HepG2 (cell line): ENCODE measurements at regions not wholly inside any gene's neighbourhood (a gene's known extent, or its start where the extent isn't known, plus 50 kb on each side); places are given as distances from the start of the nearest gene placed in this dataset.

Experiments used
- ATAC-seq: fragments of 200-7000 bp; cut with Tn5 transposase; 3 replicates; pipeline ENCODE4 v1.9.1; 2020; ENCODE audit warnings: mild to moderate bottlenecking, moderate library complexity
- BruUV-seq: library from RNA; stranded (reverse); fragments of 400-500 nt; replicated peaks from 2 replicates; lab custom pipeline; 2021; lab: Mats Ljungman, UMichigan
- CTCF ChIA-PET: fragments of 300-600 bp; formaldehyde crosslinking; extraction: SDS; loops from one replicate; lab custom pipeline; 2021; ENCODE audit warnings: low total read pairs, inconsistent platforms, low intra/inter-chr PET ratio; lab: Yijun Ruan, JAX
- POLR2A ChIA-PET: fragments of 350-600 bp; sonication (Branson Sonifier 250); formaldehyde crosslinking; loops from one replicate; lab custom pipeline; 2020; ENCODE audit warnings: antibody characterized with exemption, inconsistent platforms; lab: Yijun Ruan, JAX
- DNase-seq: peaks from one replicate; pipeline ENCODE4 v3.0.0-alpha.2; 2015; ENCODE audit warnings: low spot score
- FAIRE-seq: peaks from 3 replicates; lab custom pipeline; 2011; peaks lifted over from hg19 to GRCh38; lab: Jason Lieb, UNC
- H2AFZ ChIP-seq: one replicate; pipeline ENCODE4 v1.6.1; 2011; ENCODE audit warnings: low read length, inconsistent platforms
- H3K27ac ChIP-seq: fragments of 300-600 bp; 3 replicates; pipeline ENCODE4 v1.8.0; 2011; ENCODE audit warnings: mixed run types, mild to moderate bottlenecking, mixed read lengths, low read length, inconsistent platforms; ENCODE audit not compliant: insufficient read depth; ENCODE audit errors: extremely low read length
- H3K27me3 ChIP-seq, 2 experiments: fragments of 200-600 bp in 1 of 2; 2 replicates in 1 of 2; 3 replicates in 1 of 2; pipeline versions ENCODE4 v1.6.0 to v1.8.0; 2011; ENCODE audit warnings: low read length in 2 of 2, mild to moderate bottlenecking in 2 of 2, moderate library complexity in 2 of 2, inconsistent platforms in 1 of 2; ENCODE audit not compliant: insufficient read depth in 2 of 2, control insufficient read depth in 1 of 2
- H3K36me3 ChIP-seq, 2 experiments: fragments of 200-600 bp in 1 of 2; replicated peaks in 1 of 2; 2 replicates in 1 of 2; 3 replicates in 1 of 2; pipeline versions ENCODE4 v1.5.1 to v1.8.0; 2011; ENCODE audit warnings: low read length in 2 of 2, inconsistent platforms in 1 of 2; ENCODE audit not compliant: insufficient read depth in 2 of 2, control insufficient read depth in 1 of 2
- H3K4me1 ChIP-seq: 2 replicates; pipeline ENCODE4 v1.5.1; 2012; ENCODE audit warnings: low read length, inconsistent platforms; ENCODE audit not compliant: insufficient read depth
- H3K4me2 ChIP-seq: 2 replicates; pipeline ENCODE4 v1.6.0; 2011; ENCODE audit warnings: low read depth, low read length, inconsistent platforms
- H3K4me3 ChIP-seq, 3 experiments: fragments of 200-600 bp in 1 of 3; sonication (generic), shearing (Covaris generic) in 1 of 3; replicated peaks in 1 of 3; 2 replicates each; pipeline ENCODE4 v1.5.1; 2011 to 2016; ENCODE audit warnings: low read length in 3 of 3, inconsistent platforms in 2 of 3, low read depth in 2 of 3, mild to moderate bottlenecking in 2 of 3, control low read depth in 1 of 3, mixed read lengths in 1 of 3; ENCODE audit not compliant: insufficient read depth in 1 of 3
- H3K79me2 ChIP-seq: one replicate; pipeline ENCODE4 v1.6.1; 2011; ENCODE audit warnings: low read length, inconsistent platforms; ENCODE audit not compliant: insufficient read depth
- H3K9ac ChIP-seq: 2 replicates; pipeline ENCODE4 v1.6.0; 2011; ENCODE audit warnings: mild to moderate bottlenecking, low read depth, low read length, inconsistent platforms; ENCODE audit not compliant: insufficient read depth
- H3K9me3 ChIP-seq: 2 replicates; pipeline ENCODE4 v1.5.1; 2012; ENCODE audit warnings: mild to moderate bottlenecking, low read length
- H4K20me1 ChIP-seq: 2 replicates; pipeline ENCODE4 v1.6.0; 2011; ENCODE audit warnings: inconsistent platforms, mild to moderate bottlenecking, low read length, moderate library complexity; ENCODE audit not compliant: insufficient read depth
- ARHGAP35 ChIP-seq: sonication (generic); formaldehyde crosslinking; IDR thresholded peaks from 2 replicates; pipeline ENCODE4 v1.9.0; 2022; ENCODE audit warnings: mild to moderate bottlenecking, inconsistent platforms, moderate library complexity, missing genetic modification reagents, borderline replicate concordance
- ATF7 ChIP-seq, 2 experiments: fragments of 450-650 bp in 1 of 2; sonication (generic) in 1 of 2; formaldehyde crosslinking in 1 of 2; IDR thresholded peaks; 2 replicates each; pipeline versions ENCODE4 v1.4.0 to v1.6.1; 2016 to 2020; ENCODE audit warnings: antibody characterized with exemption in 1 of 2, mild to moderate bottlenecking in 1 of 2, missing genetic modification reagents in 1 of 2
- CEBPB ChIP-seq: IDR thresholded peaks from 2 replicates; pipeline ENCODE4 v1.6.1; 2011; ENCODE audit warnings: low read depth, low read length, improper control_type of control experiment, borderline replicate concordance
- FOXM1 ChIP-seq: sonication (generic); formaldehyde crosslinking; IDR thresholded peaks from 2 replicates; pipeline ENCODE4 v1.5.0; 2020; ENCODE audit warnings: missing genetic modification reagents
- KMT2B ChIP-seq: IDR thresholded peaks from 2 replicates; pipeline ENCODE4 v1.6.1; 2016; ENCODE audit warnings: missing genetic modification reagents, missing compliant biosample characterization
- NFKB2 ChIP-seq: sonication (generic); formaldehyde crosslinking; IDR thresholded peaks from 2 replicates; pipeline ENCODE4 v1.4.0; 2020; ENCODE audit warnings: missing genetic modification reagents, borderline replicate concordance
- RELA ChIP-seq: sonication (generic); formaldehyde crosslinking; IDR thresholded peaks from 2 replicates; pipeline ENCODE4 v1.4.0; 2020; ENCODE audit warnings: missing genetic modification reagents
- ZMAT3 ChIP-seq: sonication (generic); formaldehyde crosslinking; conservative IDR thresholded peaks from 2 replicates; pipeline ENCODE4 v1.7.0; 2021; ENCODE audit warnings: missing genetic modification reagents
- ZNF121 ChIP-seq: sonication (generic); formaldehyde crosslinking; IDR thresholded peaks from 2 replicates; pipeline ENCODE4 v1.5.0; 2020; ENCODE audit warnings: mild to moderate bottlenecking, missing genetic modification reagents
- WGBS: methylation state at CpG from one replicate; pipeline ENCODE4 v1.1.6; 2017; ENCODE audit warnings: low lambda C conversion rate; 5-methylcytosine and 5-hydroxymethylcytosine counted together
- in situ Hi-C: cut with HindIII; loops from 2 replicates; pipeline ENCODE4 v1.10.0; 2017; ENCODE audit warnings: low pct_unique_long_range_greater_than_20kb; ENCODE audit not compliant: extremely low pct_ligation_motif_present
- intact Hi-C: fragments of 100-400 bp; cut with micrococcal nuclease; formaldehyde crosslinking; loops from one replicate; pipeline ENCODE4 v1.10.0; 2022; ENCODE audit not compliant: unreplicated experiment
- TF ChIP-seq, protein P1 (sequence below): sonication (generic); formaldehyde crosslinking; IDR thresholded peaks from 2 replicates; pipeline ENCODE4 v1.5.0; 2020; ENCODE audit warnings: missing genetic modification reagents
- TF ChIP-seq, protein P2 (sequence below): sonication (generic); formaldehyde crosslinking; IDR thresholded peaks from 2 replicates; pipeline ENCODE4 v1.5.1; 2020; ENCODE audit warnings: mild to moderate bottlenecking, moderate library complexity, missing genetic modification reagents

DNA sequence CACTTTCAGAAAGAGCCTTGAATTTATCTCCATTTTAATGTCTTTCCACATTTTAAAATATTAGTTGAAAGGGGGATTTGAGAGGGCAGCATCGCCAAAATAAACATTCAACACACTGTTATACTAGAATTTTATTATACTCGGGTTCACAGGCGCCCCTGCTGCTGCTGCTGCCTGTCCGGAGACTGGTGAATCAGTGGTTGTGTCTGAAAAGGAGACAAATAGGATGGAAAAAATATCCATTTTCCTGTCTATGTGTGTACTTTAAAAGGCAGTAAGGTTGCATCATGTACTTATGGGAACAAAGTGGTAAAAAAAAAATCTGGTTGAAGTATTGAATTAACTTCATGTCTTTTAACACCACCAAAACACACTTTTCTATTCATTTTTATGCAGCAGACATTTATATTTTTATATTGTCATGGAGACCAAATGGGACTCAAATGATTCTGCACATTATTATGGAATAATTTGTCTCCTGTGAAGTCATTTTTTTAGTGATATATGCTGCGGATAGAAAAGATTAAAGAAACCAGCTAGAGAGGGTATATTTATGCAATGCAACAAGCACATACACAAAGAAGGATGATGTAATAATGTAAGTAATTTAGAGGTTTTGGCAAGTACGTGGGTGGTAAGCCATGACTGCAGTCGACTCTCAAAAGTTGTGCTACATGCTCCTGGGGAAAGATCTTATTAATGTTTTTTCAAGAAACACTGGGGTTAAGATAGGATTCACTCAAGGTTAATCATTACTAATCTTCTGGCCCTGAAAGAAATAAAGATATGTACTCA, 759.0 kb upstream of the SOX9 start:
- Histone ChIP-seq H3K36me3 (no peaks in the 10 kb centered on the region), H3K4me1 (no peaks in the 10 kb centered on the region), H3K27ac (no peak overlapping the region), H3K9ac (no peak overlapping the region), H4K20me1 (no peaks in the 10 kb centered on the region), H3K9me3 (peaks cover 72% of the 10 kb centered on the region), H3K4me3 (no peak overlapping the region), H3K79me2 (no peaks in the 10 kb centered on the region), H3K4me2 (no peak overlapping the region), H2AFZ (no peak overlapping the region)
- intact Hi-C loops: no loop called here
- DNase-seq (no peak), FAIRE-seq (no peak)
- BruUV-seq: no TSS peak
- WGBS: 11% methylated on average over 7 of the region's 7 CpGs
- in situ Hi-C loops: no loop called here
- POLR2A ChIA-PET: no interaction called here
- TF ChIP-seq FOXM1 (CRISPR knock-in tag) (no peak), ATF7 (IDR thresholded peaks at IDR 0.05) (peak; percentile 32; the same call in 1 of the 2 replicates), ATF7 (CRISPR knock-in tag; IDR thresholded peaks at IDR 0.05) (no peak), CEBPB (0 out of 2 replicates have a peak, but pooled peaks have one; percentile 10), NFKB2 (no peak)
- TF ChIP-seq, protein P1, sequence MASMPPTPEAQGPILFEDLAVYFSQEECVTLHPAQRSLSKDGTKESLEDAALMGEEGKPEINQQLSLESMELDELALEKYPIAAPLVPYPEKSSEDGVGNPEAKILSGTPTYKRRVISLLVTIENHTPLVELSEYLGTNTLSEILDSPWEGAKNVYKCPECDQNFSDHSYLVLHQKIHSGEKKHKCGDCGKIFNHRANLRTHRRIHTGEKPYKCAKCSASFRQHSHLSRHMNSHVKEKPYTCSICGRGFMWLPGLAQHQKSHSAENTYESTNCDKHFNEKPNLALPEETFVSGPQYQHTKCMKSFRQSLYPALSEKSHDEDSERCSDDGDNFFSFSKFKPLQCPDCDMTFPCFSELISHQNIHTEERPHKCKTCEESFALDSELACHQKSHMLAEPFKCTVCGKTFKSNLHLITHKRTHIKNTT (CRISPR knock-in tag): no peak
- TF ChIP-seq, all 625 proteins: peak for 2
- no peak for ATAC-seq
- H3K27me3 ChIP-seq: no peaks in the 10 kb centered on the region
- CTCF ChIA-PET: no interaction called here

DNA sequence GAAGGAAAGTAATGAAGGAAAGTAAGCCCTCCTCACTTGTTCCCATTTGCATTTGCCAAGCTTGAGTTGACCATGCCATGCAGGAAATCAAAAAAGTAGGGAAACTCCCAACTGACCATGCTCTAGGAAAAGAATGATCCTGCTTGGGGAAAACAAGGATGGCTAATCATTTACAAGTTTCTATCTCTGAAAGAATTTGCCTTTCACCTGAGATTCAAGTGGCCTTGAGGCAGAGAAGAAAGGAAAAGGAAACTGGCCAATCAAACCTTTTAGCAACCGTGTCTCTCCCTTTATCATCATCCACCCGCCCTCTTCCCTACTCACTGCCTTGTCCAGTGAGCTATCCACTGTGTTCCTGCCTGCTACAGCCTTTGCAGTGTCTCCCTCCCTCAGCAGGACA, 757.2 kb upstream of the SOX9 start:
- no peak overlapping the region for H3K27ac ChIP-seq
- intact Hi-C loops (no loop called here), in situ Hi-C loops (no loop called here)
- H4K20me1 ChIP-seq: no peaks in the 10 kb centered on the region
- H2AFZ ChIP-seq: no peak overlapping the region
- POLR2A ChIA-PET: no interaction called here
- no peak overlapping the region for H3K4me2 ChIP-seq
- no peaks in the 10 kb centered on the region for H3K4me1 ChIP-seq
- H3K79me2 ChIP-seq: no peaks in the 10 kb centered on the region
- TF ChIP-seq, protein P2, sequence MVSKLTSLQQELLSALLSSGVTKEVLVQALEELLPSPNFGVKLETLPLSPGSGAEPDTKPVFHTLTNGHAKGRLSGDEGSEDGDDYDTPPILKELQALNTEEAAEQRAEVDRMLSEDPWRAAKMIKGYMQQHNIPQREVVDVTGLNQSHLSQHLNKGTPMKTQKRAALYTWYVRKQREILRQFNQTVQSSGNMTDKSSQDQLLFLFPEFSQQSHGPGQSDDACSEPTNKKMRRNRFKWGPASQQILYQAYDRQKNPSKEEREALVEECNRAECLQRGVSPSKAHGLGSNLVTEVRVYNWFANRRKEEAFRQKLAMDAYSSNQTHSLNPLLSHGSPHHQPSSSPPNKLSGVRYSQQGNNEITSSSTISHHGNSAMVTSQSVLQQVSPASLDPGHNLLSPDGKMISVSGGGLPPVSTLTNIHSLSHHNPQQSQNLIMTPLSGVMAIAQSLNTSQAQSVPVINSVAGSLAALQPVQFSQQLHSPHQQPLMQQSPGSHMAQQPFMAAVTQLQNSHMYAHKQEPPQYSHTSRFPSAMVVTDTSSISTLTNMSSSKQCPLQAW (CRISPR knock-in tag): no peak
- TF ChIP-seq KMT2B (CRISPR knock-in tag) (no peak), ZMAT3 (CRISPR knock-in tag) (no peak), RELA (CRISPR knock-in tag) (no peak), ARHGAP35 (CRISPR knock-in tag) (no peak), ZNF121 (CRISPR knock-in tag) (no peak)
- FAIRE-seq (no peak), DNase-seq (no peak), ATAC-seq (no peak)
- peaks cover 72% of the 10 kb centered on the region for H3K9me3 ChIP-seq
- no peak overlapping the region for H3K4me3 ChIP-seq
- no TSS peak for BruUV-seq
- H3K36me3 ChIP-seq: no peaks in the 10 kb centered on the region
- no peaks in the 10 kb centered on the region for H3K27me3 ChIP-seq
- WGBS: 0% methylated on average over 2 of the region's 2 CpGs
- no peak overlapping the region for H3K9ac ChIP-seq
- CTCF ChIA-PET: no interaction called here
